ENCODE measurements at regions not wholly inside any gene's neighbourhood (a gene's known extent, or its start where the extent isn't known, plus 50 kb on each side); places are given as distances from the start of the nearest gene placed in this dataset.

- TF ChIP-seq SP1 (IDR thresholded peaks at IDR 0.05) (no peak), HNF4G (IDR thresholded peaks at IDR 0.05) (no peak), ATF3 (IDR thresholded peaks at IDR 0.05) (no peak), MAX (IDR thresholded peaks at IDR 0.05) (no peak)
- Histone ChIP-seq H3K4me3 (ENCODE audit: low read depth in 1 of 3, low read length in 3 of 3) (no peak overlapping the region), H3K36me3 (ENCODE audit: control insufficient read depth in 4 of 4, insufficient read depth in 3 of 4, low read depth in 1 of 4, low read length in 3 of 4) (no peaks in the 10 kb centered on the region), H3K27ac (ENCODE audit: low read depth in 1 of 2, low read length in 2 of 2) (no peak overlapping the region), H3K4me1 (ENCODE audit: control insufficient read depth in 4 of 4, insufficient read depth in 4 of 4, low read length in 3 of 4) (no peaks in the 10 kb centered on the region), H3K9ac (ENCODE audit: low read depth in 1 of 2, low read length in 2 of 2) (no peak overlapping the region), H3K9me3 (ENCODE audit: control insufficient read depth in 4 of 4, low read length in 3 of 4) (no peaks in the 10 kb centered on the region), H3K27me3 (ENCODE audit: control insufficient read depth in 4 of 4, insufficient read depth in 4 of 4, low read length in 3 of 4) (peaks cover 0 to 4% (median 0%) of the 10 kb centered on the region in 4 donors)
- DNase-seq (ENCODE audit: low spot score) = no peak
Measured at GRCh38 chr12:88377973-88378372, 202.3 kb downstream of the KITLG start.

GRCh38 chr12:88381466-88381865 is 198.8 kb downstream of the KITLG start:
- Histone ChIP-seq H3K9ac (ENCODE audit: low read depth in 1 of 2, low read length in 2 of 2) (no peak overlapping the region), H3K9me3 (ENCODE audit: control insufficient read depth in 4 of 4, low read length in 3 of 4) (no peaks in the 10 kb centered on the region), H3K27me3 (ENCODE audit: control insufficient read depth in 4 of 4, insufficient read depth in 4 of 4, low read length in 3 of 4) (no peaks in the 10 kb centered on the region), H3K36me3 (ENCODE audit: control insufficient read depth in 4 of 4, insufficient read depth in 3 of 4, low read depth in 1 of 4, low read length in 3 of 4) (no peaks in the 10 kb centered on the region), H3K27ac (ENCODE audit: low read depth in 1 of 2, low read length in 2 of 2) (no peak overlapping the region), H3K4me3 (ENCODE audit: low read depth in 1 of 3, low read length in 3 of 3) (no peak overlapping the region), H3K4me1 (ENCODE audit: control insufficient read depth in 4 of 4, insufficient read depth in 4 of 4, low read length in 3 of 4) (no peaks in the 10 kb centered on the region)
- no peak for TF ChIP-seq CTCF (IDR thresholded peaks at IDR 0.05; ENCODE audit: low read depth, low read length, missing input control)
- TF ChIP-seq GABPA (IDR thresholded peaks at IDR 0.05 in 1 of 2, conservative IDR thresholded peaks at IDR 0.05 in 1 of 2) = no peak
- TF ChIP-seq ATF3 (IDR thresholded peaks at IDR 0.05) = no peak
- no peak for TF ChIP-seq EGR1 (IDR thresholded peaks at IDR 0.05; ENCODE audit: low read depth in 2 of 2)
- TF ChIP-seq REST (IDR thresholded peaks at IDR 0.05) = no peak
- no peak for TF ChIP-seq YY1 (IDR thresholded peaks at IDR 0.05)
- TF ChIP-seq TAF1 (conservative IDR thresholded peaks at IDR 0.05) = no peak
- no peak for TF ChIP-seq JUND (IDR thresholded peaks at IDR 0.05)
- TF ChIP-seq MAX (IDR thresholded peaks at IDR 0.05) = no peak
- no peak for TF ChIP-seq ZBTB33 (IDR thresholded peaks at IDR 0.05)
- no peak for TF ChIP-seq FOXA2 (IDR thresholded peaks at IDR 0.05)
- no peak for TF ChIP-seq NR2F2 (IDR thresholded peaks at IDR 0.05)
- TF ChIP-seq FOXA1 (IDR thresholded peaks at IDR 0.05) = no peak
- TF ChIP-seq RXRA (IDR thresholded peaks at IDR 0.05) = no peak
- TF ChIP-seq HNF4A (conservative IDR thresholded peaks at IDR 0.05) = no peak
- no peak for TF ChIP-seq HNF4G (IDR thresholded peaks at IDR 0.05)
- no peak for TF ChIP-seq RAD21 (IDR thresholded peaks at IDR 0.05)
- TF ChIP-seq SP1 (IDR thresholded peaks at IDR 0.05) = no peak
- 77% methylated on average over 3 of the region's 3 CpGs for WGBS
- no peak for DNase-seq (ENCODE audit: low spot score)

Measured in liver (tissue), 8 donors.